Adrenal gland (tissue), 9 donors: ENCODE measurements at regions not wholly inside any gene's neighbourhood (a gene's known extent, or its start where the extent isn't known, plus 50 kb on each side); places are given as distances from the start of the nearest gene placed in this dataset.

Experiments
- DNase-seq, 7 donors: peaks; one replicate each; pipeline ENCODE4 v3.0.0-alpha.2; 2019 to 2020
- H3K27ac ChIP-seq, 5 donors: fragments of 200-600 bp; sonication (generic) in 4 of 5; 1 replicate in 3 of 5; 2 replicates in 2 of 5; pipeline versions ENCODE4 v1.5.1 to v1.8.0; 2016 to 2020; ENCODE audit warnings: mild to moderate bottlenecking in 1 of 5
- H3K27me3 ChIP-seq: fragments of 200-600 bp; 2 replicates; pipeline ENCODE4 v1.8.0; 2021
- H3K36me3 ChIP-seq, 2 donors: fragments of 200-600 bp; replicated peaks in 1 of 2; 1 replicate in 1 of 2; 2 replicates in 1 of 2; pipeline versions ENCODE4 v1.5.1 to v1.8.0; 2018 to 2022
- H3K4me1 ChIP-seq, 2 donors: fragments of 200-600 bp; replicated peaks in 1 of 2; 1 replicate in 1 of 2; 2 replicates in 1 of 2; pipeline versions ENCODE4 v1.5.1 to v1.8.0; 2018 to 2021
- H3K4me3 ChIP-seq, 4 donors: fragments of 200-600 bp; sonication (generic) in 3 of 4; one replicate each; pipeline ENCODE4 v1.5.1; 2016 to 2018
- H3K9me3 ChIP-seq, 3 donors: fragments of 200-600 bp; sonication (generic) in 1 of 3; replicated peaks in 1 of 3; 1 replicate in 2 of 3; 2 replicates in 1 of 3; pipeline versions ENCODE4 v1.5.1 to v1.8.0; 2016 to 2021
- CTCF ChIP-seq, 6 experiments: fragments of 450-650 bp in 4 of 6; fragments of 200-600 bp in 2 of 6; sonication (generic) in 1 of 6; IDR thresholded peaks; 1 replicate in 5 of 6; 2 replicates in 1 of 6; pipeline versions ENCODE4 v1.5.1 to v1.8.0; 2016 to 2021; ENCODE audit warnings: antibody characterized with exemption in 6 of 6, mild to moderate bottlenecking in 2 of 6, moderate library complexity in 1 of 6
- POLR2A ChIP-seq, 2 donors: fragments of 450-650 bp; IDR thresholded peaks; one replicate each; pipeline ENCODE4 v1.6.1; 2017; ENCODE audit warnings: antibody characterized with exemption in 2 of 2, mild to moderate bottlenecking in 2 of 2, moderate library complexity in 1 of 2
- WGBS, 4 donors: extraction: QIAGEN DNeasy Blood & Tissue Kit in 2 of 4; methylation state at CpG; one replicate each; pipeline versions ENCODE4 v1.1.5 to v1.1.7; 2013 to 2017; 5-methylcytosine and 5-hydroxymethylcytosine counted together
- intact Hi-C, 2 donors: fragments of 100-400 bp; cut with DNase I; formaldehyde crosslinking; loops; one replicate each; pipeline versions ENCODE4 v1.14.1 to v1.15.0; 2022 to 2023
- donor health status: healthy with polysubstance abuse.
- donor health status: Bipolar disorder and iron deficiency.
- donor health status: DM: yes; HTN: yes; CAD: no.
- donor health status: DM: no; HTN: no; CAD: no.
- donor health status: DM: no; HTN: no; CAD: no.

- Histone ChIP-seq H3K36me3 (no peaks in the 10 kb centered on the region), H3K27ac (no peak overlapping the region), H3K27me3 (peaks cover 4% of the 10 kb centered on the region), H3K4me1 (no peaks in the 10 kb centered on the region), H3K4me3 (no peak overlapping the region), H3K9me3 (no peaks in the 10 kb centered on the region)
- DNase-seq, result no peak
- TF ChIP-seq POLR2A (IDR thresholded peaks at IDR 0.05) (no peak), CTCF (IDR thresholded peaks at IDR 0.05) (no peak)
- intact Hi-C loops, result no loop called here
- WGBS, 4 donors, result 81 to 88% (median 85%) methylated on average over 5 of the region's 5 CpGs
Measured at GRCh38 chr6:8203337-8203736, 101.0 kb upstream of the EEF1E1 start.

- no peaks in the 10 kb centered on the region for H3K9me3 ChIP-seq
- H3K4me3 ChIP-seq, result no peak overlapping the region
- intact Hi-C loops, result no loop called here
- WGBS, 4 donors, result 55 to 80% (median 72%) methylated on average over 5 of the region's 5 CpGs
- no peaks in the 10 kb centered on the region for H3K27me3 ChIP-seq
- H3K36me3 ChIP-seq, result no peaks in the 10 kb centered on the region
- no peak overlapping the region for H3K27ac ChIP-seq
- TF ChIP-seq CTCF (IDR thresholded peaks at IDR 0.05) (no peak), POLR2A (IDR thresholded peaks at IDR 0.05) (no peak)
- H3K4me1 ChIP-seq, result no peaks in the 10 kb centered on the region
- no peak for DNase-seq
Measured at GRCh38 chr6:8201679-8202078, 99.3 kb upstream of the EEF1E1 start.

- no peaks in the 10 kb centered on the region for H3K9me3 ChIP-seq
- intact Hi-C loops, result no loop called here
- TF ChIP-seq POLR2A (IDR thresholded peaks at IDR 0.05), result no peak
- TF ChIP-seq CTCF (IDR thresholded peaks at IDR 0.05), result no peak
- no peak overlapping the region for H3K4me3 ChIP-seq
- no peaks in the 10 kb centered on the region for H3K27me3 ChIP-seq
- no peak for DNase-seq
- no peak overlapping the region for H3K27ac ChIP-seq
- WGBS, 4 donors, result 61 to 75% (median 67%) methylated on average over 3 of the region's 3 CpGs
- H3K4me1 ChIP-seq, result no peaks in the 10 kb centered on the region
- H3K36me3 ChIP-seq, result no peaks in the 10 kb centered on the region
Measured at GRCh38 chr6:8200255-8200654, 97.9 kb upstream of the EEF1E1 start.

- H3K4me1 ChIP-seq, result no peaks in the 10 kb centered on the region
- WGBS, 4 donors, result 38 to 62% (median 58%) methylated on average over 4 of the region's 4 CpGs
- no peak for TF ChIP-seq POLR2A (IDR thresholded peaks at IDR 0.05)
- no peak for TF ChIP-seq CTCF (IDR thresholded peaks at IDR 0.05)
- no peaks in the 10 kb centered on the region for H3K9me3 ChIP-seq
- no peaks in the 10 kb centered on the region for H3K27me3 ChIP-seq
- no peak overlapping the region for H3K4me3 ChIP-seq
- intact Hi-C loops, result no loop called here
- no peak for DNase-seq
- no peaks in the 10 kb centered on the region for H3K36me3 ChIP-seq
- H3K27ac ChIP-seq, result no peak overlapping the region
Measured at GRCh38 chr6:8195714-8196102, 93.4 kb upstream of the EEF1E1 start.
